Ascending aorta (tissue), 2 donors: ENCODE measurements at regions not wholly inside any gene's neighbourhood (a gene's known extent, or its start where the extent isn't known, plus 50 kb on each side); places are given as distances from the start of the nearest gene placed in this dataset.
"Not testable (repeated sequence)": the region's sequence is repeated elsewhere in the genome, so short reads cannot be mapped to it uniquely, and the experiment has no call there.

Source experiments
- DNase-seq, 2 donors: peaks; one replicate each; pipeline ENCODE4 v3.0.0-alpha.2; 2019; ENCODE audit warnings: low spot score in 2 of 2
- H3K27ac ChIP-seq, 2 donors: fragments of 200-600 bp; sonication (generic); one replicate each; pipeline ENCODE4 v1.5.1; 2016 to 2017; ENCODE audit warnings: mild to moderate bottlenecking in 1 of 2
- H3K27me3 ChIP-seq: fragments of 200-600 bp; sonication (generic); one replicate; pipeline ENCODE4 v1.5.1; 2017
- H3K36me3 ChIP-seq, 2 donors: fragments of 200-600 bp; sonication (generic); one replicate each; pipeline ENCODE4 v1.5.1; 2016
- H3K4me1 ChIP-seq, 2 donors: fragments of 200-600 bp; sonication (generic); one replicate each; pipeline ENCODE4 v1.5.1; 2016 to 2017; ENCODE audit warnings: mild to moderate bottlenecking in 1 of 2
- H3K4me3 ChIP-seq, 2 donors: fragments of 200-600 bp; sonication (generic); one replicate each; pipeline ENCODE4 v1.5.1; 2016 to 2017; ENCODE audit warnings: mild to moderate bottlenecking in 1 of 2
- H3K9me3 ChIP-seq, 2 donors: fragments of 200-600 bp; sonication (generic); one replicate each; pipeline ENCODE4 v1.5.1; 2016
- CTCF ChIP-seq, 3 experiments: fragments of 200-600 bp in 2 of 3; fragments of 450-650 bp in 1 of 3; sonication (generic) in 2 of 3; IDR thresholded peaks; one replicate each; pipeline ENCODE4 v1.5.1; 2016 to 2019; ENCODE audit warnings: antibody characterized with exemption in 3 of 3, mild to moderate bottlenecking in 1 of 3, moderate library complexity in 1 of 3
- intact Hi-C: fragments of 100-400 bp; cut with DNase I; formaldehyde crosslinking; loops from one replicate; pipeline ENCODE4 v1.15.1; 2023

DNA sequence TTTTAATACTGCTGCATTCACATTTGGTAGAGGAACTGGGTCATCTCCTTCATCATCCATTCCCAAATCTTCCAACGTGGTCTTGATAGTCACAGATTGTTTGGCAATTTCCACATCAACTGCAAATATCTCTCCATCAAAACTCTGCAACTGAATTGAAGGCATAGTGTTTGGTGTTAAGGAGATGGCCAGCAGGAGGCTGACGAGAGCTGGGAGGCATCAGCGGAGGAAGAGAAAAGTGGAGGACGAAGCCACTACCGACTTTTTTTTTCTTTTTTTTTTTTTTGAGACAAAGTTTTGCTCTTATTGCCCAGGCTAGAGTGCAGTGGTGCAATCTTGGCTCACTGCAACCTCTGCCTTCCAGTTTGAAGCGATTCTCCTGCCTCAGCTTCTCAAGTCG lies 205.0 kb upstream of the KCTD7 start:
- no peak for DNase-seq
- Histone ChIP-seq H3K36me3 (peaks cover 0 to 14% of the 10 kb centered on the region in 2 donors), H3K4me1 (no peaks in the 10 kb centered on the region), H3K27me3 (no peaks in the 10 kb centered on the region), H3K9me3 (no peaks in the 10 kb centered on the region), H3K4me3 (no peak overlapping the region), H3K27ac (no peak overlapping the region)
- no peak for TF ChIP-seq CTCF (IDR thresholded peaks at IDR 0.05)
- intact Hi-C loops: no loop called here

GRCh38 chr7:66426332-66426731 lies 202.3 kb upstream of the KCTD7 start:
- Histone ChIP-seq H3K27me3 (no peaks in the 10 kb centered on the region), H3K4me1 (no peaks in the 10 kb centered on the region), H3K4me3 (no peak overlapping the region), H3K9me3 (no peaks in the 10 kb centered on the region), H3K36me3 (peaks cover 0 to 14% of the 10 kb centered on the region in 2 donors), H3K27ac (no peak overlapping the region)
- DNase-seq: no peak
- intact Hi-C loops: no loop called here
- no peak for TF ChIP-seq CTCF (IDR thresholded peaks at IDR 0.05)

- no peak overlapping the region for H3K4me3 ChIP-seq
- peaks cover 0 to 14% of the 10 kb centered on the region in 2 donors for H3K36me3 ChIP-seq
- intact Hi-C loops: no loop called here
- H3K4me1 ChIP-seq: no peaks in the 10 kb centered on the region
- H3K27ac ChIP-seq: no peak overlapping the region
- no peak for DNase-seq
- no peak for TF ChIP-seq CTCF (IDR thresholded peaks at IDR 0.05)
- H3K9me3 ChIP-seq: no peaks in the 10 kb centered on the region
- H3K27me3 ChIP-seq: no peaks in the 10 kb centered on the region
Observed at GRCh38 chr7:66426996-66427395, 201.7 kb upstream of the KCTD7 start.

GRCh38 chr7:66427956-66428355 lies 200.7 kb upstream of the KCTD7 start:
- Histone ChIP-seq H3K27ac (no peak overlapping the region), H3K36me3 (peaks cover 0 to 14% of the 10 kb centered on the region in 2 donors), H3K4me3 (no peak overlapping the region), H3K4me1 (no peaks in the 10 kb centered on the region), H3K27me3 (no peaks in the 10 kb centered on the region), H3K9me3 (no peaks in the 10 kb centered on the region)
- no peak for DNase-seq
- no peak for TF ChIP-seq CTCF (IDR thresholded peaks at IDR 0.05)
- intact Hi-C loops: no loop called here

GRCh38 chr7:66429498-66430163 lies 199.1 kb upstream of the KCTD7 start:
- Histone ChIP-seq H3K27me3 (no peaks in the 10 kb centered on the region), H3K9me3 (no peaks in the 10 kb centered on the region), H3K4me3 (no peak overlapping the region), H3K4me1 (no peaks in the 10 kb centered on the region), H3K27ac (no peak overlapping the region), H3K36me3 (peaks cover 0 to 7% of the 10 kb centered on the region in 2 donors)
- intact Hi-C loops: no loop called here
- no peak for TF ChIP-seq CTCF (IDR thresholded peaks at IDR 0.05)
- DNase-seq: no peak

DNA sequence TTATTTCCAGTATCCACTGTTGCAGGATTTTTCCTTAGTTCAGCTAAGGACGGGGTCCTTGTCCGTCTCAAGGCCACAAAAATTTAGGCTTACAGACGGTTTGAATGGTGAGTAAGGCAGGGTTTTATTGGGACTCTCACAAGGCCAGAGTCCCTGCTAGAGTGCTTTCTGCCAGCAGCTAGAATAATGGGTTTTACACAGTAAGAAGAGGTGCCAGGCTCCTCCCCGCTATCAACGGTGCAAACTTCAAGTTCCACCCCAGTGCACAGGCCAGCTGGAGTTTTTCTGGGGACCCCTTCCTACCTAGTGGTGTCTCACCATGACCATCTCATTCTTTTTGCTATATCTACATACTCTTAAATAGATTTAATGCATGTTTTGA lies 198.5 kb upstream of the KCTD7 start:
- peaks cover 0 to 4% of the 10 kb centered on the region in 2 donors for H3K36me3 ChIP-seq
- no peak for TF ChIP-seq CTCF (IDR thresholded peaks at IDR 0.05)
- no peaks in the 10 kb centered on the region for H3K9me3 ChIP-seq
- H3K4me3 ChIP-seq: no peak overlapping the region
- DNase-seq: no peak
- no peaks in the 10 kb centered on the region for H3K27me3 ChIP-seq
- no peaks in the 10 kb centered on the region for H3K4me1 ChIP-seq
- H3K27ac ChIP-seq: no peak overlapping the region
- intact Hi-C loops: no loop called here

DNA sequence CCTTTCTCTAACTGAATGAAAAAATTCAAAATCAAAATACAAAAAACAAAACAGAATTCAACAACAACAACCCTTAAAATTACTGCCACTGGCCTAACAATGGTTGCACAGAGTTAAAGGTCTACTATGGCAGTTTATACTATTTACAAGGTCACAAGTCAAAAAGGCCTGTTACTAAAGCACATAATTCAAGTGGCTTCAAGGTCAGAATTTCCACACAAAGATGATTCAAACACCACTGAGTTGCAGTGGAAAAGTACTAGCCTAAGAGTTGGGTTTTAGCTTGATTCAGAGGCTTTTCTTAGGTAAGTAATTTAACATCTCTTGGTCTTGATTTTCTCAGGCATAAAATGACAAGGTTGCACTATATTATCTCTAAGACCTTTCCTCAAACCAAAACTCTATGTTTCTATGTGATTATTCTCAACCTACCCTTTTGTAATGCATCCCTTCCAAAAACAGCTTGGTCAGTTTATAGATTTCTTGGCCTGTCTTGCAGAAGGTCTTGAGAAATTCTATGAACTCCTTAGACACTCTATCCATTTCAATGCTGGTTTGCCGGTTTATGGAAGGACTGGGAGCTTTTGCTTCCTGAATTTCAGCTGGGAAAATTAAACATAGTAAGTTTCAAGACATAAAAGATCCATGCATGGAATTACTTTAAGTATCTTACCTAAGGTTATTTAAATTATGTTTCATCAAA lies 189.8 kb upstream of the KCTD7 start:
- H3K4me1 ChIP-seq, H3K27me3 ChIP-seq, H3K27ac ChIP-seq, intact Hi-C loops, H3K4me3 ChIP-seq, H3K36me3 ChIP-seq, DNase-seq, H3K9me3 ChIP-seq: not testable (repeated sequence)
